Adipocyte (in vitro differentiated cells): ENCODE measurements at regions not wholly inside any gene's neighbourhood (a gene's known extent, or its start where the extent isn't known, plus 50 kb on each side); places are given as distances from the start of the nearest gene placed in this dataset.
"Not testable (repeated sequence)": the region's sequence is repeated elsewhere in the genome, so short reads cannot be mapped to it uniquely, and the experiment has no call there.

ENCODE experiments used
- DNase-seq: peaks from one replicate; pipeline ENCODE4 v3.0.0-alpha.2; 2015; ENCODE audit warnings: low read depth
- H3K27me3 ChIP-seq: replicated peaks from 2 replicates; pipeline ENCODE4 v1.7.0; 2013; ENCODE audit warnings: mild to moderate bottlenecking, low read length, moderate library complexity; ENCODE audit not compliant: control insufficient read depth, insufficient read depth
- H3K36me3 ChIP-seq: 2 replicates; pipeline ENCODE4 v1.7.0; 2013; ENCODE audit warnings: low read length, mild to moderate bottlenecking, moderate library complexity; ENCODE audit not compliant: control insufficient read depth, insufficient read depth, severe bottlenecking
- H3K4me1 ChIP-seq: 2 replicates; pipeline ENCODE4 v1.7.0; 2013; ENCODE audit warnings: mild to moderate bottlenecking, low read length, moderate library complexity; ENCODE audit not compliant: control insufficient read depth, insufficient read depth
- H3K4me3 ChIP-seq: 2 replicates; pipeline ENCODE4 v1.7.0; 2013; ENCODE audit warnings: mild to moderate bottlenecking, low read length, moderate library complexity
- H3K9ac ChIP-seq: 2 replicates; pipeline ENCODE4 v1.7.0; 2013; ENCODE audit warnings: mild to moderate bottlenecking, low read length, moderate library complexity
- H3K9me3 ChIP-seq: 2 replicates; pipeline ENCODE4 v1.7.0; 2013; ENCODE audit warnings: mild to moderate bottlenecking, low read length, moderate library complexity; ENCODE audit not compliant: control insufficient read depth

- not testable (repeated sequence) for H3K4me1 ChIP-seq, H3K9ac ChIP-seq, H3K27me3 ChIP-seq, H3K9me3 ChIP-seq, H3K4me3 ChIP-seq, H3K36me3 ChIP-seq, DNase-seq
Observed at GRCh38 chr10:47676102-47676501, 87.3 kb downstream of the SYT15B start.

GRCh38 chr10:47675577-47675976 is 87.8 kb downstream of the SYT15B start:
- not testable (repeated sequence) for H3K36me3 ChIP-seq, H3K4me1 ChIP-seq, H3K9ac ChIP-seq, H3K27me3 ChIP-seq, H3K4me3 ChIP-seq, H3K9me3 ChIP-seq, DNase-seq

- H3K4me1 ChIP-seq, H3K4me3 ChIP-seq, H3K36me3 ChIP-seq, H3K9me3 ChIP-seq, DNase-seq, H3K9ac ChIP-seq, H3K27me3 ChIP-seq: not testable (repeated sequence)
Observed at GRCh38 chr10:47673128-47673527, 90.3 kb downstream of the SYT15B start.

- H3K9ac ChIP-seq, result not testable (repeated sequence)
Observed at GRCh38 chr10:47670857-47671256, 92.5 kb downstream of the SYT15B start.

GRCh38 chr10:47661955-47662577 is 101.3 kb downstream of the SYT15B start:
- DNase-seq, H3K4me1 ChIP-seq, H3K4me3 ChIP-seq: not testable (repeated sequence)

More at GRCh38 chr10:47670857-47671256, 92.5 kb downstream of the SYT15B start:
- H3K4me3 ChIP-seq, DNase-seq, H3K4me1 ChIP-seq, H3K36me3 ChIP-seq, H3K27me3 ChIP-seq, H3K9me3 ChIP-seq: not testable (repeated sequence)

GRCh38 chr10:47656732-47657131 is 106.7 kb downstream of the SYT15B start:
- H3K27me3 ChIP-seq, DNase-seq, H3K9me3 ChIP-seq, H3K36me3 ChIP-seq, H3K9ac ChIP-seq, H3K4me1 ChIP-seq, H3K4me3 ChIP-seq: not testable (repeated sequence)

More at GRCh38 chr10:47661955-47662577, 101.3 kb downstream of the SYT15B start:
- not testable (repeated sequence) for H3K9me3 ChIP-seq, H3K9ac ChIP-seq, H3K27me3 ChIP-seq, H3K36me3 ChIP-seq

GRCh38 chr10:47654161-47654560 is 109.2 kb downstream of the SYT15B start:
- not testable (repeated sequence) for H3K9ac ChIP-seq, H3K36me3 ChIP-seq, DNase-seq, H3K4me1 ChIP-seq, H3K9me3 ChIP-seq, H3K27me3 ChIP-seq, H3K4me3 ChIP-seq

GRCh38 chr10:47648594-47648993 is 114.8 kb downstream of the SYT15B start:
- H3K4me1 ChIP-seq, H3K9ac ChIP-seq, H3K36me3 ChIP-seq, DNase-seq, H3K27me3 ChIP-seq, H3K9me3 ChIP-seq, H3K4me3 ChIP-seq: not testable (repeated sequence)

- H3K9ac ChIP-seq, H3K9me3 ChIP-seq, H3K36me3 ChIP-seq, H3K27me3 ChIP-seq, DNase-seq, H3K4me3 ChIP-seq, H3K4me1 ChIP-seq: not testable (repeated sequence)
Observed at GRCh38 chr10:47647523-47648101, 115.8 kb downstream of the SYT15B start.

- DNase-seq, result peak; percentile 0
- not testable (repeated sequence) for H3K36me3 ChIP-seq, H3K9ac ChIP-seq, H3K9me3 ChIP-seq, H3K4me3 ChIP-seq, H3K27me3 ChIP-seq, H3K4me1 ChIP-seq
Observed at GRCh38 chr10:47646686-47647273, 116.6 kb downstream of the SYT15B start.

GRCh38 chr10:47626975-47627374 is 103.5 kb upstream of the AGAP9 start:
- H3K4me1 ChIP-seq, H3K27me3 ChIP-seq, H3K36me3 ChIP-seq, H3K4me3 ChIP-seq, H3K9ac ChIP-seq, DNase-seq, H3K9me3 ChIP-seq: not testable (repeated sequence)

- DNase-seq, H3K27me3 ChIP-seq, H3K9ac ChIP-seq, H3K4me1 ChIP-seq, H3K4me3 ChIP-seq, H3K9me3 ChIP-seq, H3K36me3 ChIP-seq: not testable (repeated sequence)
Observed at GRCh38 chr10:47622719-47623118, 99.3 kb upstream of the AGAP9 start.
